NB4 (cell line): ENCODE measurements at regions not wholly inside any gene's neighbourhood (a gene's known extent, or its start where the extent isn't known, plus 50 kb on each side); places are given as distances from the start of the nearest gene placed in this dataset.

Experiments used
- POLR2A ChIP-seq: IDR thresholded peaks from 2 replicates; pipeline ENCODE4 v1.6.1; 2011; ENCODE audit warnings: mild to moderate bottlenecking; ENCODE audit not compliant: insufficient read length; ENCODE audit errors: extremely low read depth
- TF ChIP-seq, protein P1 (sequence below): IDR thresholded peaks from 2 replicates; pipeline ENCODE4 v1.6.1; 2011; ENCODE audit warnings: low read depth, low read length

DNA sequence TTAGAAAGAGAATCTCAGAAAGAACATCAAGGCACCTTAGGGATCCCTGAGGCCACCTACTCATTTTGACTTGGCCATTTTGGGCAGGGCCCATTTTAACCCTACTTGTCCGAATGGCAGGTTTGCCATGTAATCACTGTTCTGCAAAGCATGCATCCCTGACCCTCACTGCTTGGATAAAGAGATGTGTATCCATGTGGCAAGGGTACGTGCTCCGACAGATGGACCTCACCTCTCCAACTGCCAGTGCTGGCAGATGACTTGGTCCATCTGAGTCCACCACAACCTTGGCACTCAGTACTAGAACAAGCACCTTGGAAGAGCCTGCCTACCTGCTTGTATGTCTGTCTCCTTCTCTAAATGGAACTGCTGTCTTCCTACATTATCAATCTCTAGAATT lies 139.4 kb downstream of the SPATA19 start:
- no peak for TF ChIP-seq POLR2A
- TF ChIP-seq, protein P1, sequence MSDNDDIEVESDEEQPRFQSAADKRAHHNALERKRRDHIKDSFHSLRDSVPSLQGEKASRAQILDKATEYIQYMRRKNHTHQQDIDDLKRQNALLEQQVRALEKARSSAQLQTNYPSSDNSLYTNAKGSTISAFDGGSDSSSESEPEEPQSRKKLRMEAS = no peak
